H1 (cell line): ENCODE measurements at regions not wholly inside any gene's neighbourhood (a gene's known extent, or its start where the extent isn't known, plus 50 kb on each side); places are given as distances from the start of the nearest gene placed in this dataset.

Source experiments
- CTCF ChIA-PET: fragments of 300-600 bp; sonication (Branson Sonifier 250); formaldehyde crosslinking; loops from one replicate; lab custom pipeline; 2021; ENCODE audit not compliant: partially characterized antibody; lab: Charles Lee
- POLR2A ChIA-PET: fragments of 300-600 bp; sonication (Branson Sonifier 250); formaldehyde crosslinking; loops from one replicate; lab custom pipeline; 2021; ENCODE audit warnings: inconsistent platforms; ENCODE audit not compliant: partially characterized antibody; lab: Charles Lee
- DNase-seq, 2 experiments: peaks; one replicate each; pipeline versions ENCODE4 v3.0.0 to v3.0.0-alpha.2; 2010 to 2022; ENCODE audit warnings: low spot score in 2 of 2, low read depth in 1 of 2, mixed read lengths in 1 of 2
- FAIRE-seq: peaks from 2 replicates; lab custom pipeline; 2011; peaks lifted over from hg19 to GRCh38; lab: Jason Lieb, UNC
- H2AFZ ChIP-seq: 2 replicates; pipeline ENCODE4 v1.8.1; 2012; ENCODE audit warnings: low read length, inconsistent platforms
- H2AK5ac ChIP-seq: 2 replicates; pipeline ENCODE4 v1.6.1; 2013; ENCODE audit warnings: low read depth, low read length
- H2BK120ac ChIP-seq: replicated peaks from 2 replicates; pipeline ENCODE3; 2013; ENCODE audit warnings: low read depth, low read length, inconsistent platforms
- H2BK12ac ChIP-seq: 2 replicates; pipeline ENCODE4 v1.6.1; 2013; ENCODE audit warnings: low read depth, low read length
- H2BK15ac ChIP-seq: 2 replicates; pipeline ENCODE4 v1.6.1; 2013; ENCODE audit warnings: low read length
- H2BK20ac ChIP-seq: 2 replicates; pipeline ENCODE4 v1.6.1; 2013; ENCODE audit warnings: low read length
- H2BK5ac ChIP-seq: 2 replicates; pipeline ENCODE4 v1.6.1; 2013; ENCODE audit warnings: low read depth, low read length
- H3K14ac ChIP-seq: 2 replicates; pipeline ENCODE4 v1.6.1; 2013; ENCODE audit warnings: inconsistent platforms; ENCODE audit not compliant: insufficient read length
- H3K18ac ChIP-seq: 2 replicates; pipeline ENCODE4 v1.6.1; 2013; ENCODE audit warnings: low read length; ENCODE audit errors: extremely low read depth
- H3K23ac ChIP-seq: 2 replicates; pipeline ENCODE4 v1.6.1; 2013; ENCODE audit warnings: inconsistent platforms; ENCODE audit not compliant: insufficient read length
- H3K23me2 ChIP-seq: 2 replicates; pipeline ENCODE4 v1.6.1; 2013; ENCODE audit warnings: low read depth, low read length
- H3K27ac ChIP-seq: 2 replicates; pipeline ENCODE4 v1.6.1; 2011; ENCODE audit warnings: low read depth, low read length, inconsistent platforms
- H3K27me3 ChIP-seq, 4 experiments: replicated peaks in 1 of 4; 1 replicate in 1 of 4; 2 replicates in 3 of 4; pipeline versions ENCODE4 v1.6.1 to v1.8.1; 2011 to 2013; ENCODE audit warnings: low read length in 3 of 4, mild to moderate bottlenecking in 3 of 4, inconsistent platforms in 2 of 4, mixed read lengths in 2 of 4, moderate library complexity in 1 of 4; ENCODE audit not compliant: control insufficient read depth in 3 of 4, insufficient read depth in 3 of 4; ENCODE audit errors: extremely low read depth in 1 of 4
- H3K36me3 ChIP-seq, 4 experiments: 2 replicates each; pipeline versions ENCODE4 v1.6.1 to v1.8.1; 2011 to 2013; ENCODE audit warnings: mild to moderate bottlenecking in 4 of 4, low read length in 3 of 4, moderate library complexity in 2 of 4, control low read depth in 1 of 4, inconsistent platforms in 1 of 4; ENCODE audit not compliant: insufficient read depth in 4 of 4, control insufficient read depth in 2 of 4
- H3K4ac ChIP-seq: replicated peaks from 2 replicates; pipeline ENCODE3; 2013; ENCODE audit warnings: low read length, low read depth, mixed read lengths, inconsistent platforms; ENCODE audit not compliant: insufficient read length
- H3K4me1 ChIP-seq, 4 experiments: replicated peaks in 1 of 4; 1 replicate in 1 of 4; 2 replicates in 3 of 4; pipeline versions ENCODE4 v1.6.1 to v1.8.1; 2011 to 2013; ENCODE audit warnings: low read length in 3 of 4, inconsistent platforms in 2 of 4, mixed read lengths in 1 of 4; ENCODE audit not compliant: insufficient read depth in 4 of 4, control insufficient read depth in 3 of 4
- H3K4me2 ChIP-seq, 2 experiments: 2 replicates each; pipeline versions ENCODE4 v1.6.1 to v1.8.1; 2011 to 2013; ENCODE audit warnings: low read depth in 2 of 2, low read length in 2 of 2, control low read depth in 1 of 2, inconsistent platforms in 1 of 2, mild to moderate bottlenecking in 1 of 2; ENCODE audit not compliant: insufficient read depth in 1 of 2
- H3K4me3 ChIP-seq, 4 experiments: fragments of 200-600, 300-600 bp in 1 of 4; sonication (generic), shearing (Covaris generic), sonication (Bioruptor Twin) in 1 of 4; 2 replicates each; pipeline versions ENCODE4 v1.5.1 to v1.8.1; 2011 to 2016; ENCODE audit warnings: low read length in 4 of 4, low read depth in 3 of 4, control low read depth in 2 of 4, inconsistent platforms in 2 of 4, mild to moderate bottlenecking in 2 of 4, mixed read lengths in 1 of 4, moderate library complexity in 1 of 4; ENCODE audit not compliant: insufficient read depth in 2 of 4; ENCODE audit errors: extremely low read depth in 1 of 4
- H3K56ac ChIP-seq: replicated peaks from 2 replicates; pipeline ENCODE3; 2013; ENCODE audit warnings: low read depth, mild to moderate bottlenecking, mixed read lengths, low read length, inconsistent platforms; ENCODE audit not compliant: insufficient read length
- H3K79me1 ChIP-seq: 2 replicates; pipeline ENCODE4 v1.6.1; 2013; ENCODE audit warnings: low read depth, low read length, control low read depth
- H3K79me2 ChIP-seq, 2 experiments: 2 replicates each; pipeline versions ENCODE4 v1.6.1 to v1.8.1; 2012 to 2013; ENCODE audit warnings: low read length in 2 of 2, mild to moderate bottlenecking in 2 of 2, inconsistent platforms in 1 of 2; ENCODE audit not compliant: insufficient read depth in 2 of 2, control insufficient read depth in 1 of 2
- H3K9ac ChIP-seq, 4 experiments: replicated peaks in 1 of 4; 1 replicate in 1 of 4; 2 replicates in 3 of 4; pipeline versions ENCODE4 v1.6.1 to v1.8.1; 2011 to 2013; ENCODE audit warnings: low read depth in 3 of 4, low read length in 3 of 4, control low read depth in 2 of 4, mild to moderate bottlenecking in 2 of 4, moderate library complexity in 2 of 4, inconsistent platforms in 1 of 4; ENCODE audit errors: extremely low read depth in 1 of 4
- H3K9me3 ChIP-seq, 2 experiments: 2 replicates each; pipeline versions ENCODE4 v1.6.1 to v1.8.1; 2012 to 2013; ENCODE audit warnings: mild to moderate bottlenecking in 2 of 2, moderate library complexity in 2 of 2, control low read depth in 1 of 2, inconsistent platforms in 1 of 2, low read depth in 1 of 2, low read length in 1 of 2, mixed read lengths in 1 of 2; ENCODE audit not compliant: insufficient read depth in 2 of 2
- H4K20me1 ChIP-seq, 2 experiments: replicated peaks in 1 of 2; 2 replicates each; pipeline versions ENCODE3 to v1.8.1; 2011 to 2013; ENCODE audit warnings: inconsistent platforms in 2 of 2, low read length in 2 of 2, mild to moderate bottlenecking in 1 of 2; ENCODE audit not compliant: insufficient read depth in 2 of 2, control insufficient read depth in 1 of 2
- H4K5ac ChIP-seq: 2 replicates; pipeline ENCODE4 v1.6.1; 2013; ENCODE audit warnings: low read length, low read depth, mixed read lengths, inconsistent platforms; ENCODE audit not compliant: insufficient read length
- H4K8ac ChIP-seq: 2 replicates; pipeline ENCODE4 v1.8.0; 2013; ENCODE audit warnings: mild to moderate bottlenecking, moderate library complexity, low read length, inconsistent platforms; ENCODE audit not compliant: insufficient read depth; ENCODE audit errors: extremely low read depth
- H4K91ac ChIP-seq: replicated peaks from 2 replicates; pipeline ENCODE3; 2013; ENCODE audit warnings: low read length, mixed read lengths, inconsistent platforms; ENCODE audit not compliant: insufficient read length
- RAD21 ChIP-seq, 2 experiments: IDR thresholded peaks in 1 of 2; conservative IDR thresholded peaks in 1 of 2; 2 replicates each; pipeline ENCODE4 v1.6.1; 2011; ENCODE audit warnings: low read depth in 2 of 2, low read length in 2 of 2, improper control_type of control experiment in 1 of 2, inconsistent platforms in 1 of 2, mild to moderate bottlenecking in 1 of 2, moderate library complexity in 1 of 2
- TBP ChIP-seq: IDR thresholded peaks from 2 replicates; pipeline ENCODE4 v1.6.1; 2011; ENCODE audit warnings: low read depth, low read length, improper control_type of control experiment
- WGBS, 2 experiments: shearing (Covaris generic) in 1 of 2; methylation state at CpG; one replicate each; pipeline versions ENCODE4 v1.1.6 to v1.1.7; 2013 to 2015; ENCODE audit warnings: low lambda C conversion rate in 2 of 2, mixed read lengths in 2 of 2, inconsistent platforms in 1 of 2, low coverage in 1 of 2, missing lambda C conversion rate in 1 of 2; ENCODE audit not compliant: insufficient replicate concordance in 2 of 2, insufficient coverage in 1 of 2, insufficient read length in 1 of 2; ENCODE audit errors: extremely low coverage in 1 of 2, missing lambda C conversion rate in 1 of 2; 5-methylcytosine and 5-hydroxymethylcytosine counted together

DNA sequence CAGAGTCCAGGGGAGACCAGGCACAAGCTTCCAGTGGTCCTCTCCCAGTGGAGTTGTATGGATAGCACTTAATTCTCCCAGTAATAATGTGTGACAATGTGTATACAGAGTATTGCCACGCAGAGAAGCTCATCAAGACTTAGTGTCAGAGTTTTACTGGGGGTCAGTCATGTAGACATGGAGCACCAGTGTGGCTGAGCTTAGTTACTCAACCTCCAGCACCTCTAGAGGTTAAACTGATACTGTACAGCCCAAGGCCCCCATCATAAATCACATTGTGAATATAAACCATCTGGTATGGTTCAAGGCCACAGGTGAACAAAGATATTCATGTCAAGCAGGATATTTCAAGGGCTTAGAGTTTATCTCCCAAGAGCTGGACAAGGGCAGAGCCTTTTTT, 378.1 kb upstream of the TMPO start:
- Histone ChIP-seq H3K4ac (no peak overlapping the region), H3K23me2 (no peaks in the 10 kb centered on the region), H4K20me1 (no peaks in the 10 kb centered on the region), H4K5ac (no peak overlapping the region), H4K91ac (no peak overlapping the region), H3K18ac (no peak overlapping the region; the same call in 1 of the 2 replicates), H3K79me1 (no peaks in the 10 kb centered on the region), H2BK20ac (no peak overlapping the region), H3K79me2 (no peaks in the 10 kb centered on the region), H2BK120ac (no peak overlapping the region), H3K23ac (no peak overlapping the region), H3K56ac (no peak overlapping the region), H3K27ac (no peak overlapping the region), H2BK12ac (no peak overlapping the region), H3K36me3 (no peaks in the 10 kb centered on the region), H3K4me3 (no peak overlapping the region), H3K4me2 (no peak overlapping the region), H3K27me3 (peaks cover 0 to 2% (median 0%) of the 10 kb centered on the region in 4 experiments; a peak in 1 of 7 replicates), H3K4me1 (no peaks in the 10 kb centered on the region; a peak in 1 of 7 replicates), H4K8ac (no peak overlapping the region), H3K14ac (no peak overlapping the region), H2BK5ac (no peak overlapping the region), H3K9ac (no peak overlapping the region), H2AFZ (0 out of 2 replicates have a peak overlapping the region, but pooled peaks have one; percentile 3), H2AK5ac (no peak overlapping the region), H3K9me3 (no peaks in the 10 kb centered on the region), H2BK15ac (no peak overlapping the region)
- WGBS, 2 experiments, result 94% methylated on average over 1 of the region's 1 CpG; no CpG with 5 or more reads in 1 of the 2 experiments
- TF ChIP-seq RAD21 (IDR thresholded peaks at IDR 0.05 in 1 of 2, conservative IDR thresholded peaks at IDR 0.05 in 1 of 2; ENCODE audit: low read depth in 2 of 2, low read length in 2 of 2) (0 out of 4 replicates have a peak, but pooled peaks of 1 of the 2 experiments have one; percentile 8), TBP (no peak)
- ChIA-PET POLR2A (no interaction called here), CTCF (interaction anchor here (0.6 to 1.8 kb wide), 12 partner anchors 9 to 1437 kb away, joined by 3 to 6 read pairs (median 4); no protein-coding TSS in a partner anchor)
- DNase-seq (no peak), FAIRE-seq (no peak)
